NCI-H69 (cell line): ENCODE measurements at regions not wholly inside any gene's neighbourhood (a gene's known extent, or its start where the extent isn't known, plus 50 kb on each side); places are given as distances from the start of the nearest gene placed in this dataset.

Experiments used
- DNase-seq: peaks from one replicate; lab custom pipeline; 2025; lab: John Stamatoyannopoulos, UW

GRCh38 chr3:135740211-135740610 lies 225.3 kb upstream of the PPP2R3A start:
- no peak for DNase-seq

GRCh38 chr3:135740751-135741150 lies 224.8 kb upstream of the PPP2R3A start:
- no peak for DNase-seq

GRCh38 chr3:135751991-135752390 lies 213.5 kb upstream of the PPP2R3A start:
- peak; percentile 54 for DNase-seq

- DNase-seq = no peak
These were observed 212.7 kb upstream of the PPP2R3A start for GRCh38 chr3:135752851-135753250.

- DNase-seq = no peak
These were observed 212.0 kb upstream of the PPP2R3A start for GRCh38 chr3:135753506-135753905.

- peak; percentile 34 for DNase-seq
These were observed 210.0 kb upstream of the PPP2R3A start for GRCh38 chr3:135755330-135756105.

- DNase-seq = peak; percentile 8
These were observed 209.3 kb upstream of the PPP2R3A start for GRCh38 chr3:135756106-135756668.

GRCh38 chr3:135757421-135757820 lies 208.1 kb upstream of the PPP2R3A start:
- DNase-seq = no peak

- no peak for DNase-seq
These were observed 206.6 kb upstream of the PPP2R3A start for GRCh38 chr3:135758961-135759360.

- DNase-seq = no peak
These were observed 205.9 kb upstream of the PPP2R3A start for GRCh38 chr3:135759651-135760050.

GRCh38 chr3:135760581-135760980 lies 204.9 kb upstream of the PPP2R3A start:
- no peak for DNase-seq

GRCh38 chr3:135762188-135762856 lies 203.2 kb upstream of the PPP2R3A start:
- peak; percentile 8 for DNase-seq

- DNase-seq = no peak
These were observed 199.4 kb upstream of the PPP2R3A start for GRCh38 chr3:135766115-135766514.

GRCh38 chr3:135771760-135772159 lies 193.8 kb upstream of the PPP2R3A start:
- DNase-seq = peak; percentile 19

GRCh38 chr3:135779024-135779423 lies 186.5 kb upstream of the PPP2R3A start:
- DNase-seq = no peak

GRCh38 chr3:135779590-135780235 lies 185.8 kb upstream of the PPP2R3A start:
- DNase-seq = no peak

- no peak for DNase-seq
These were observed 184.3 kb upstream of the PPP2R3A start for GRCh38 chr3:135781026-135781815.

- DNase-seq = no peak
These were observed 181.0 kb upstream of the PPP2R3A start for GRCh38 chr3:135784557-135784956.

- no peak for DNase-seq
These were observed 177.4 kb upstream of the PPP2R3A start for GRCh38 chr3:135788146-135788545.

GRCh38 chr3:135788978-135789377 lies 176.6 kb upstream of the PPP2R3A start:
- DNase-seq = no peak

GRCh38 chr3:135792174-135792573 lies 173.4 kb upstream of the PPP2R3A start:
- peak; percentile 1 for DNase-seq
